ENCODE measurements at regions not wholly inside any gene's neighbourhood (a gene's known extent, or its start where the extent isn't known, plus 50 kb on each side); places are given as distances from the start of the nearest gene placed in this dataset.
"Not testable (repeated sequence)": the region's sequence is repeated elsewhere in the genome, so short reads cannot be mapped to it uniquely, and the experiment has no call there.

DNA sequence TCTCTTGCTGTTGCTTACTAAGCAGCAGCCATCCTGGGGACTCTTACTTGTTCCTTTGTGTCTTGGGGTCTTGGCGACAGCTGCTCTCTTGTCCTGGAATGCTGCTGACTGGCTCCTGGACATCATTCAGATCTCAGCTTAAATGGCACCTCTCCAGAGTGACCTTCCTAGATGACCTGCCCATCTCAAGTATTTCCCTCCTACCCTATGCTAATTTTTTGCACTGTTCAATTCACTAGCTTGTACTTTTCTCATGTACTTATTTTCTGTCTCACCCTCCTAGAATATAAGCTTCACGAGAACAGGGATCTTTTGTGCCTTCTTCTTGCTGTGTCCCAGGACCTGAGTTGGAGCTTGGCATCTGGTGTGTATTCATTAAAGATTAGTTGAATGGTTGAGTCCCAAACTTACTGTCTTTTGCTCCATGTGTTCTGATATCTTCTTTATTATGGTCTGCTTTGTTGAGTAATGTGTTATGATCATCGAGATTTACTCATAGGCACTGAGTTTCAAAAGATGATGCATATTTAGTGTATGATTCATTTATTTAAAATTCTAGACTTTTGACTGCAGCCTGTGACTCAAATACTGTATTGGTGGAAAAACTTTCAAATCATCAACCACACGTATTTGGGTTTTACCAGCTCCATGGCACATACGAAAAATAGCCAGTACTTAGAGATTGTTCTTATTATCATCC lies 302.1 kb upstream of the PLGLB2 start:
- not testable (repeated sequence) for H3K27ac ChIP-seq; DNase-seq (ENCODE audit: low read depth, low spot score)

DNA sequence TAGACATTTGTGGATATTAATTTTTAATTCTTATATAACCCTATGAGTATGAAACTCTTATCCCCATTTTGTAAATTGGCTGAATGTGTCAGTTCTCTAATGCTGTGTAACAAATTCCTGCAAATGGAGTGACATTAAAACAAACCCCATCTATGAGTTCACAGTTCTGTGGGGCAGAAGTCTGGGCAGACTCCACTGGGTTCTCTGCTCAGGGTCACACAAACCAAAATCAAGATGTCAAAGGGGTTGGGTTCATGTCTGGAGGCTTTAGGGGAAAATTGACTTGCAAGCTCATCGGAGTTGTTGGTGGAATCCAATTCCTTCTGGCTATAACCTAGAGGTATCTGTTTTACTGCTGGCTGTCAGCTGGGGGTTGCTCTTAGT lies 301.6 kb upstream of the PLGLB2 start:
- DNase-seq (ENCODE audit: low read depth, low spot score); H3K27ac ChIP-seq: not testable (repeated sequence)

DNA sequence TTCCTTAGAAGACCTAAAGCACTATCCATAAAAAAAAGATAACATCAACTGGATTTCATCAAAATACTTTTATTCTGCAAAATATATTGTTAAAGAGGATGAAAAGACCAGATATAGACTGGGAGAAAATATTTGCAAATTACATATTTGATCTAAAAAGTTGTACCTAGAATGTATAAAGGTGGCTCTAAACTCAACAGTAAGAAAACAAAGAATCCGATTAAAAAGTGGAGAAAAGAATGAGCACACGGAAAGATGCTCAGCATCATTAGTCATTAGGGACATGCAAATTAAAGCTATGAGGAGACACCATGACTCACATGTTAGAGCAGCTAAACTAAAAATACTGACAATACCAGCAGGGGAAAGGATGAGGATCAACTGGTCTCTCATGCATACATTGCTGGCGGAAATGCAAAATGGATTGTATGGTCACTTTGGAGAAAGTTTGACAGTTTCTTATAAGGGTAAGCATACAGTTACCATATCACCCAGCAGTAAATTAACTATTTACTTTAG lies 298.4 kb upstream of the PLGLB2 start:
- not testable (repeated sequence) for H3K27ac ChIP-seq

DNA sequence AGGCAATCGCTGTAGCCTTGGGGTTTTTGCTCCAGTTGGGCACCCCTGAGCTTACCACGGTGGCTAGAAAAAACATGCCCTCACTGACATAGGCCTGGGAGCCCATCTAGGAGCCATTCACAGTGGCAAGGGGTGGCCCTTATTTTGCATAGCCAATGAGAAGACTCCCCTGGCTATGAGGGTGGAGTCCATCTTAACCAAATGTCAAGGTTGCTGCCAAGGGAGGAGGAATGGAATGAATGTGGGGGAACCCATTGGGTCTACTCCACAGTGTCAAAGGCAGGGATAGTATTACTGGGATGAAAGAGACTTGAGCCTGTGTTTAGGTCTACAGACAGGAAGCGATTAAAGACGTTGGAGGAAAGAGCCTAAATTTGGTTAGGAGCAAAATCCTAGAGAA lies 295.7 kb upstream of the PLGLB2 start:
- not testable (repeated sequence) for H3K27ac ChIP-seq; DNase-seq (ENCODE audit: low read depth, low spot score)

More for the DNA sequence above, 298.4 kb upstream of the PLGLB2 start:
- DNase-seq (ENCODE audit: low read depth, low spot score) = not testable (repeated sequence)

- H3K27ac ChIP-seq; DNase-seq (ENCODE audit: low read depth, low spot score): not testable (repeated sequence)
Measured at GRCh38 chr2:87452861-87453260, 295.0 kb upstream of the PLGLB2 start.

GRCh38 chr2:87453965-87454364 lies 293.9 kb upstream of the PLGLB2 start:
- H3K27ac ChIP-seq = peak overlapping the region; percentile 66
- DNase-seq (ENCODE audit: low read depth, low spot score) = not testable (repeated sequence)

GRCh38 chr2:87454421-87454820 lies 293.5 kb upstream of the PLGLB2 start:
- peak overlapping the region; percentile 66 for H3K27ac ChIP-seq

GRCh38 chr2:87455209-87455853 lies 292.6 kb upstream of the PLGLB2 start:
- H3K27ac ChIP-seq; DNase-seq (ENCODE audit: low read depth, low spot score): not testable (repeated sequence)

More at GRCh38 chr2:87454421-87454820, 293.5 kb upstream of the PLGLB2 start:
- not testable (repeated sequence) for DNase-seq (ENCODE audit: low read depth, low spot score)

GRCh38 chr2:87455854-87456249 lies 292.0 kb upstream of the PLGLB2 start:
- not testable (repeated sequence) for DNase-seq (ENCODE audit: low read depth, low spot score); H3K27ac ChIP-seq

DNA sequence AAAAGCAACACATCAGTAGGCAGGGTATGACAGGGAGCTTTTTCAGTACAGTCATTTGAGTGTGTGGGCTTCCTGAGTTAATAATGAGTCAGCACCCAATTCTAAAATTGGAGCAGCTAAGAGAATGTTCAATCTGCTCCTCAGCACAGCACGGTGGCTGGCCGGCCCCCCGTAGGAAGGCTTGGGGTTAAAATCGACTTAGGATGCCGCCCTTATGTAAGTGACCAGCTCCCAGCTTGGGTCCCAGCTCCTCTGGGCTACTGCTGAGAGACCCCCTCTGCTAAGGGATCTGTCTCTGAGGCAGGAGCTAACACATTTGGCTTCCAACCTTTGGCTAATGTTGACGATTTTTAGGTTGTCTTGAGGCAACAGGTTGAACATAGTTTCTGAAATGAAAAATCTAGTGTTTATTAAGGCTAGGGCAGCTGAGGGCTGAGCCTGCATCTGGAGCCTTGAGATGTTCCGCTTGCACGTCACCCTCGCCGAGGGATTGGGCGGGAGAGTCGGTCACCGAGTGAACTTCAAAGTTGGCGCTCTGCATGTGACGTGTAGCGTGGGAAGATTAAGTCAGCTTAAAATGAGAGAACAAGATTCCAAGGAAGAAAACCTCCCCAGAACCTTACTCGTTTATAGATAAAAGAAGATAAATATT lies 291.3 kb upstream of the PLGLB2 start:
- DNase-seq (ENCODE audit: low read depth, low spot score) = not testable (repeated sequence)

GRCh38 chr2:87457129-87457499 lies 290.8 kb upstream of the PLGLB2 start:
- DNase-seq (ENCODE audit: low read depth, low spot score); H3K27ac ChIP-seq: not testable (repeated sequence)

More for the DNA sequence above, 291.3 kb upstream of the PLGLB2 start:
- not testable (repeated sequence) for H3K27ac ChIP-seq

GRCh38 chr2:87458938-87459337 lies 288.9 kb upstream of the PLGLB2 start:
- not testable (repeated sequence) for DNase-seq (ENCODE audit: low read depth, low spot score); H3K27ac ChIP-seq

- not testable (repeated sequence) for H3K27ac ChIP-seq; DNase-seq (ENCODE audit: low read depth, low spot score)
Measured at GRCh38 chr2:87460104-87460503, 287.8 kb upstream of the PLGLB2 start.

DNA sequence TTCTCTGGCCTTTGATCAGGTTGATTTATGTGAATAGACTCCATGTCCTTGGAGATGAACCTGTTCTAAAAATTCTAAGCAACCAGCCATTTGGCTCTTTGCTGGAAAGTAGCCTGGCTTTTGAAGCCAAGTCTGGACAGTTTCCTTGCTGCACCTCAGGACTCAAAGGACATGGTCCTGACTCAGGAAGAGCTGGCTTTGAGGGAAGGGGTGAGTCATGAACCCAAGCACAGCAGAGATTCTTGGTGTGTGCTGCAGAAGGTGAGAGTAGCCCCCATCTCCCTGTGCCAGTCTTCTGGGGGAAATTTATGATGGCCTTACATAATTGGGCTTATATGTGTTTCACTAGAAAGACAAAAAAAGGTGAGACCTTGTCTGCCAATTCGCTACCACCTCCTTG lies 287.2 kb upstream of the PLGLB2 start:
- not testable (repeated sequence) for DNase-seq (ENCODE audit: low read depth, low spot score); H3K27ac ChIP-seq

DNA sequence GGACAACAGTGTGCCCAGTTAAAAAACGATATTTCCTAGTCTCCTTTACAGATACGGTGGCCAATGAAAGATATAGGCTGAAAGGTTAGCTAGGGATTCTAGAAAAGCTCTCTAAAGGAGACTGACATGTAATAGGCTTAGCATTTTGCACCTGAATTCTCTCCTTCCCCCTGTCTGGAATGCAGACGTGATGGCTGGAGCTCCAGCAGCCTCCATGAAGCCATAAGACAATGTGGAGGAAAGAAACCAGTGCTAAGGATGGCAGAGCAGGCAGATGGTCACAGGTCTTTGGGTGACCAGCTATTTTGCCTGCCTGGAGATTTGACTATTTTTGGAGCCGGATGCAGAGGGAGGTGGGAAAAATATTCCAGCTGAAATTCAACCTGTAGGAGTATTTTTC lies 286.2 kb upstream of the PLGLB2 start:
- H3K27ac ChIP-seq; DNase-seq (ENCODE audit: low read depth, low spot score): not testable (repeated sequence)

DNA sequence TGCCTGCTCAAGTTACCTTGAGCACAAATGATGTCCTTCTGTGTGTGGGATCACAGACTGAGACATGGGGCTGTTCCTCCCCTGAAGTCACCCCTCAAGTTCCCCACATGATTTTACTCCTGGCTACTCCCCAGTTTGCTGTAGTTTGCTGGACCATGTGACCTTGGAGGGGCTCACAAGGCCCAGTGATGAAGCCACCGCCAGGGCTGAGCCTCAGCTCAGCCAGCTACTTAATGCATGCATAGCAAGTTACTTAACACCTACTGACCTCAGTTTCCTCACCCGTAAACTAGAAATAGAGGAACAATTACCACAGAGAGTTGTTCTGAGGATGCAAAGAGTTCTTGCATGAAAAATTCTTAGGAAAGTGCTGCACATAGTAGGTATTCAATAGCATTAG lies 283.7 kb upstream of the PLGLB2 start:
- not testable (repeated sequence) for H3K27ac ChIP-seq; DNase-seq (ENCODE audit: low read depth, low spot score)

DNA sequence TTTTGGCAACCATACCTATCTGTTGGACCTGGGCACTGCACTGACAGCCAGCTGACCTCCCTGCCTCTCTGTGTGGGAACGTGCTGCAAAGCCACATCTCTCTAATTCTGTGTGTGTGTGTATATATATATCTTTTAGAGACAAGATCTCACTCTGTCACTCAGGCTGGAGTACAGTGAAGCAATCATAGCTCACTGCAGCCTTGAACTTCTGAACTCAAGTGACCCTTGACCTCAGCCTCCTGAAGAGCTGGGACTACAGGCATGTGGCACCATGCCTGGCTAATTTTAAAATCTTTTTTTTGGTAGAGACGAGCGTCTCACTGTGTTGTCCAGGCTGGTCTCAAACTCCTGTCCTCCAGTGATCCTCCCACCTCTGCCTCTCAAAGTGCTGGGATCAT lies 282.2 kb upstream of the PLGLB2 start:
- DNase-seq (ENCODE audit: low read depth, low spot score); H3K27ac ChIP-seq: not testable (repeated sequence)

- H3K27ac ChIP-seq = not testable (repeated sequence)
- peak; percentile 64 for DNase-seq (ENCODE audit: low read depth, low spot score)
Measured at GRCh38 chr2:87466591-87467120, 281.2 kb upstream of the PLGLB2 start.

GRCh38 chr2:87468429-87468981 lies 279.4 kb upstream of the PLGLB2 start:
- H3K27ac ChIP-seq = not testable (repeated sequence)

More at GRCh38 chr2:87468429-87468981, 279.4 kb upstream of the PLGLB2 start:
- DNase-seq (ENCODE audit: low read depth, low spot score) = not testable (repeated sequence)
